GM23338 (cell line): ENCODE measurements at regions not wholly inside any gene's neighbourhood (a gene's known extent, or its start where the extent isn't known, plus 50 kb on each side); places are given as distances from the start of the nearest gene placed in this dataset.

Experiments
- ATAC-seq: fragments of 200-7000 bp; cut with Tn5 transposase; 3 replicates; pipeline ENCODE4 v1.9.1; 2020
- DNase-seq: peaks from one replicate; pipeline ENCODE4 v3.0.0-alpha.2; 2015; ENCODE audit warnings: low spot score
- H2AFZ ChIP-seq: fragments of 200-600 bp; sonication (generic); 2 replicates; pipeline ENCODE4 v1.8.0; 2016; ENCODE audit warnings: antibody characterized with exemption, mild to moderate bottlenecking, moderate library complexity
- H3F3A ChIP-seq: fragments of 200-600 bp; sonication (generic); replicated peaks from 2 replicates; pipeline ENCODE4 v1.8.0; 2017; ENCODE audit warnings: antibody characterized with exemption, mixed run types, low read depth
- H3K27ac ChIP-seq: fragments of 200-600 bp; sonication (generic); 2 replicates; pipeline ENCODE4 v1.6.1; 2016; ENCODE audit warnings: low read depth
- H3K27me3 ChIP-seq: fragments of 200-600 bp; sonication (generic); 2 replicates; pipeline ENCODE4 v1.8.0; 2016; ENCODE audit warnings: mild to moderate bottlenecking, mixed run types, moderate library complexity; ENCODE audit not compliant: insufficient read depth
- H3K36me3 ChIP-seq: fragments of 200-600 bp; sonication (generic); 2 replicates; pipeline ENCODE4 v1.8.0; 2016; ENCODE audit warnings: mild to moderate bottlenecking; ENCODE audit not compliant: insufficient read depth
- H3K4me1 ChIP-seq: fragments of 200-600 bp; sonication (generic); 2 replicates; pipeline ENCODE4 v1.8.0; 2016; ENCODE audit warnings: mild to moderate bottlenecking, moderate library complexity; ENCODE audit not compliant: insufficient read depth
- H3K4me2 ChIP-seq: fragments of 200-600 bp; sonication (generic); 2 replicates; pipeline ENCODE4 v1.7.1; 2017; ENCODE audit warnings: mixed run types
- H3K4me3 ChIP-seq: fragments of 200-600 bp; sonication (generic); 2 replicates; pipeline ENCODE4 v1.6.1; 2016; ENCODE audit warnings: mixed run types
- H3K79me2 ChIP-seq: fragments of 200-600 bp; sonication (generic); replicated peaks from 2 replicates; pipeline ENCODE4 v1.8.0; 2017; ENCODE audit warnings: mild to moderate bottlenecking; ENCODE audit not compliant: insufficient read depth
- H3K9me2 ChIP-seq: fragments of 200-600 bp; sonication (generic); 2 replicates; pipeline ENCODE4 v1.8.0; 2017; ENCODE audit not compliant: insufficient read depth
- H4K20me1 ChIP-seq: fragments of 200-600 bp; sonication (generic); replicated peaks from 2 replicates; pipeline ENCODE4 v1.8.0; 2017; ENCODE audit warnings: mild to moderate bottlenecking; ENCODE audit not compliant: insufficient read depth
- H3K27ac Mint-ChIP-seq: 2 replicates; pipeline ENCODE4 v1.8.0; 2020; ENCODE audit warnings: inconsistent platforms, mild to moderate bottlenecking, moderate library complexity, mixed read lengths
- H3K27me3 Mint-ChIP-seq: 3 replicates; pipeline ENCODE4 v1.8.0; 2022; ENCODE audit warnings: low read depth, mild to moderate bottlenecking, moderate library complexity, mixed read lengths, inconsistent platforms; ENCODE audit not compliant: insufficient read depth, poor library complexity
- H3K36me3 Mint-ChIP-seq: 3 replicates; pipeline ENCODE4 v1.8.0; 2021; ENCODE audit warnings: low read depth, mild to moderate bottlenecking, inconsistent platforms, moderate library complexity, mixed read lengths
- H3K4me1 Mint-ChIP-seq: 3 replicates; pipeline ENCODE4 v1.8.0; 2020; ENCODE audit warnings: mild to moderate bottlenecking, inconsistent platforms, mixed read lengths
- H3K4me3 Mint-ChIP-seq: 3 replicates; pipeline ENCODE4 v1.8.0; 2021; ENCODE audit warnings: moderate library complexity, mild to moderate bottlenecking, inconsistent platforms, mixed read lengths
- H3K9me3 Mint-ChIP-seq: 3 replicates; pipeline ENCODE4 v1.8.0; 2020; ENCODE audit warnings: moderate library complexity, mild to moderate bottlenecking, inconsistent platforms, mixed read lengths
- CREB1 ChIP-seq: fragments of 250-450 bp; sonication (Bioruptor Pico); IDR thresholded peaks from 2 replicates; pipeline ENCODE4 v1.5.0; 2020; ENCODE audit warnings: low read depth, mild to moderate bottlenecking, moderate library complexity
- CTCF ChIP-seq, 2 experiments: fragments of 200-600 bp in 1 of 2; sonication (generic) in 1 of 2; conservative IDR thresholded peaks; 2 replicates each; pipeline versions ENCODE4 v1.5.1 to v1.6.1; 2016 to 2017; ENCODE audit warnings: antibody characterized with exemption in 2 of 2, low read depth in 2 of 2, mild to moderate bottlenecking in 2 of 2, moderate library complexity in 1 of 2
- EZH2phosphoT487 ChIP-seq: fragments of 200-600 bp; sonication (generic); IDR thresholded peaks from one replicate; pipeline ENCODE4 v1.8.1; 2018; ENCODE audit warnings: antibody characterized with exemption; ENCODE audit not compliant: unreplicated experiment
- JUNB ChIP-seq: IDR thresholded peaks from one replicate; pipeline ENCODE4 v1.6.1; 2016; ENCODE audit warnings: antibody characterized with exemption; ENCODE audit not compliant: unreplicated experiment
- NANOG ChIP-seq: IDR thresholded peaks from 2 replicates; pipeline ENCODE4 v1.6.1; 2016; ENCODE audit warnings: antibody characterized with exemption, borderline replicate concordance
- POLR2AphosphoS5 ChIP-seq: IDR thresholded peaks from 2 replicates; pipeline ENCODE4 v1.6.1; 2016; ENCODE audit warnings: antibody characterized with exemption, low read depth
- REST ChIP-seq: IDR thresholded peaks from one replicate; pipeline ENCODE4 v1.6.1; 2018; ENCODE audit warnings: antibody characterized with exemption; ENCODE audit not compliant: unreplicated experiment
- STAT1 ChIP-seq: IDR thresholded peaks from one replicate; pipeline ENCODE4 v1.6.1; 2016; ENCODE audit warnings: antibody characterized with exemption; ENCODE audit not compliant: unreplicated experiment
- ZNF331 ChIP-seq: fragments of 250-450 bp; sonication (Bioruptor Pico); IDR thresholded peaks from 2 replicates; pipeline ENCODE4 v1.5.0; 2020; ENCODE audit warnings: low read depth, mild to moderate bottlenecking, moderate library complexity
- TF ChIP-seq, protein P1 (sequence below): fragments of 250-450 bp; sonication (Bioruptor Pico); IDR thresholded peaks from 2 replicates; pipeline ENCODE4 v1.5.0; 2020; ENCODE audit warnings: mild to moderate bottlenecking, moderate library complexity

- TF ChIP-seq NANOG (no peak), JUNB (no peak), STAT1 (no peak), CREB1 (CRISPR knock-in tag) (no peak), ZNF331 (no peak)
Measured at GRCh38 chr12:24494401-24494800, 454.5 kb downstream of the BCAT1 start (continued).

DNA sequence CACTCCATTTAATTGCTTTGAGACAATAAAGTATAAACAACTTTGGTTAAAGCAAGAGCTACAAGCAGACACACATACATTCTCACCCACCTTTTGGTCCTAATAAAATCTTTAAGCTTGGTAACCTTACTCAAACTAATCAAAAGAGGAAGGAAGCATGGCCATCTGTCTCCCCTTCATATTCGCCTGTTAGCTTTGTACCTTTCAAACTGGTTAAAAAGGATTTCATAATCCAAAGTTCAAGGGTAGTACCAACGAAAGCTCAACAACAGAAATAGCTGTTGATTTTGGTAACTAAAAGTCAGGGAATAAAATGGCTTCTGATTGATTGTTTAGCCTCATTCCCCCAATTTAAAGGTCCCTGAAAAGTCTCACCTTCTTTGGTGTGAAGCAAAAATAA is 456.9 kb downstream of the BCAT1 start:
- no peak overlapping the region for H3K4me2 ChIP-seq
- H3K27ac ChIP-seq = no peak overlapping the region
- H3K4me1 ChIP-seq = no peaks in the 10 kb centered on the region; the same call in 1 of the 2 replicates
- no peaks in the 10 kb centered on the region for H3K9me3 Mint-ChIP-seq
- no peaks in the 10 kb centered on the region for H3K9me2 ChIP-seq
- H3K36me3 ChIP-seq = no peaks in the 10 kb centered on the region
- H3K27ac Mint-ChIP-seq = no peak overlapping the region
- no peak overlapping the region for H2AFZ ChIP-seq
- H3F3A ChIP-seq = no peaks in the 10 kb centered on the region
- no peaks in the 10 kb centered on the region for H3K27me3 Mint-ChIP-seq
- no peak for ATAC-seq
- H4K20me1 ChIP-seq = no peaks in the 10 kb centered on the region
- H3K4me1 Mint-ChIP-seq = no peaks in the 10 kb centered on the region; the same call in 2 of the 3 replicates
- TF ChIP-seq STAT1 (no peak), REST (no peak), ZNF331 (no peak)
- peak; percentile 20 for DNase-seq
- H3K27me3 ChIP-seq = no peaks in the 10 kb centered on the region
- no peaks in the 10 kb centered on the region for H3K79me2 ChIP-seq
- no peak overlapping the region for H3K4me3 ChIP-seq
- no peak overlapping the region for H3K4me3 Mint-ChIP-seq
- H3K36me3 Mint-ChIP-seq = no peaks in the 10 kb centered on the region

GRCh38 chr12:24489939-24490338 is 459.0 kb downstream of the BCAT1 start:
- H3K9me2 ChIP-seq = no peaks in the 10 kb centered on the region
- H3K4me1 Mint-ChIP-seq = no peaks in the 10 kb centered on the region; the same call in 2 of the 3 replicates
- H3K27me3 Mint-ChIP-seq = no peaks in the 10 kb centered on the region
- no peaks in the 10 kb centered on the region for H3K4me1 ChIP-seq
- no peaks in the 10 kb centered on the region for H3K36me3 ChIP-seq
- no peaks in the 10 kb centered on the region for H3F3A ChIP-seq
- H2AFZ ChIP-seq = no peak overlapping the region
- H4K20me1 ChIP-seq = no peaks in the 10 kb centered on the region
- ATAC-seq (no peak), DNase-seq (no peak)
- no peak overlapping the region for H3K4me3 ChIP-seq
- no peak overlapping the region for H3K27ac ChIP-seq
- no peaks in the 10 kb centered on the region for H3K9me3 Mint-ChIP-seq
- no peak overlapping the region for H3K27ac Mint-ChIP-seq
- H3K27me3 ChIP-seq = no peaks in the 10 kb centered on the region
- no peaks in the 10 kb centered on the region for H3K79me2 ChIP-seq
- no peak overlapping the region for H3K4me2 ChIP-seq
- no peaks in the 10 kb centered on the region for H3K36me3 Mint-ChIP-seq
- H3K4me3 Mint-ChIP-seq = no peak overlapping the region
- TF ChIP-seq CTCF (conservative IDR thresholded peaks at IDR 0.05; ENCODE audit: low read depth in 2 of 2) = no peak
- TF ChIP-seq POLR2AphosphoS5 = no peak
- no peak for TF ChIP-seq JUNB
- TF ChIP-seq STAT1 = no peak
- TF ChIP-seq EZH2phosphoT487 = no peak
- TF ChIP-seq, protein P1, sequence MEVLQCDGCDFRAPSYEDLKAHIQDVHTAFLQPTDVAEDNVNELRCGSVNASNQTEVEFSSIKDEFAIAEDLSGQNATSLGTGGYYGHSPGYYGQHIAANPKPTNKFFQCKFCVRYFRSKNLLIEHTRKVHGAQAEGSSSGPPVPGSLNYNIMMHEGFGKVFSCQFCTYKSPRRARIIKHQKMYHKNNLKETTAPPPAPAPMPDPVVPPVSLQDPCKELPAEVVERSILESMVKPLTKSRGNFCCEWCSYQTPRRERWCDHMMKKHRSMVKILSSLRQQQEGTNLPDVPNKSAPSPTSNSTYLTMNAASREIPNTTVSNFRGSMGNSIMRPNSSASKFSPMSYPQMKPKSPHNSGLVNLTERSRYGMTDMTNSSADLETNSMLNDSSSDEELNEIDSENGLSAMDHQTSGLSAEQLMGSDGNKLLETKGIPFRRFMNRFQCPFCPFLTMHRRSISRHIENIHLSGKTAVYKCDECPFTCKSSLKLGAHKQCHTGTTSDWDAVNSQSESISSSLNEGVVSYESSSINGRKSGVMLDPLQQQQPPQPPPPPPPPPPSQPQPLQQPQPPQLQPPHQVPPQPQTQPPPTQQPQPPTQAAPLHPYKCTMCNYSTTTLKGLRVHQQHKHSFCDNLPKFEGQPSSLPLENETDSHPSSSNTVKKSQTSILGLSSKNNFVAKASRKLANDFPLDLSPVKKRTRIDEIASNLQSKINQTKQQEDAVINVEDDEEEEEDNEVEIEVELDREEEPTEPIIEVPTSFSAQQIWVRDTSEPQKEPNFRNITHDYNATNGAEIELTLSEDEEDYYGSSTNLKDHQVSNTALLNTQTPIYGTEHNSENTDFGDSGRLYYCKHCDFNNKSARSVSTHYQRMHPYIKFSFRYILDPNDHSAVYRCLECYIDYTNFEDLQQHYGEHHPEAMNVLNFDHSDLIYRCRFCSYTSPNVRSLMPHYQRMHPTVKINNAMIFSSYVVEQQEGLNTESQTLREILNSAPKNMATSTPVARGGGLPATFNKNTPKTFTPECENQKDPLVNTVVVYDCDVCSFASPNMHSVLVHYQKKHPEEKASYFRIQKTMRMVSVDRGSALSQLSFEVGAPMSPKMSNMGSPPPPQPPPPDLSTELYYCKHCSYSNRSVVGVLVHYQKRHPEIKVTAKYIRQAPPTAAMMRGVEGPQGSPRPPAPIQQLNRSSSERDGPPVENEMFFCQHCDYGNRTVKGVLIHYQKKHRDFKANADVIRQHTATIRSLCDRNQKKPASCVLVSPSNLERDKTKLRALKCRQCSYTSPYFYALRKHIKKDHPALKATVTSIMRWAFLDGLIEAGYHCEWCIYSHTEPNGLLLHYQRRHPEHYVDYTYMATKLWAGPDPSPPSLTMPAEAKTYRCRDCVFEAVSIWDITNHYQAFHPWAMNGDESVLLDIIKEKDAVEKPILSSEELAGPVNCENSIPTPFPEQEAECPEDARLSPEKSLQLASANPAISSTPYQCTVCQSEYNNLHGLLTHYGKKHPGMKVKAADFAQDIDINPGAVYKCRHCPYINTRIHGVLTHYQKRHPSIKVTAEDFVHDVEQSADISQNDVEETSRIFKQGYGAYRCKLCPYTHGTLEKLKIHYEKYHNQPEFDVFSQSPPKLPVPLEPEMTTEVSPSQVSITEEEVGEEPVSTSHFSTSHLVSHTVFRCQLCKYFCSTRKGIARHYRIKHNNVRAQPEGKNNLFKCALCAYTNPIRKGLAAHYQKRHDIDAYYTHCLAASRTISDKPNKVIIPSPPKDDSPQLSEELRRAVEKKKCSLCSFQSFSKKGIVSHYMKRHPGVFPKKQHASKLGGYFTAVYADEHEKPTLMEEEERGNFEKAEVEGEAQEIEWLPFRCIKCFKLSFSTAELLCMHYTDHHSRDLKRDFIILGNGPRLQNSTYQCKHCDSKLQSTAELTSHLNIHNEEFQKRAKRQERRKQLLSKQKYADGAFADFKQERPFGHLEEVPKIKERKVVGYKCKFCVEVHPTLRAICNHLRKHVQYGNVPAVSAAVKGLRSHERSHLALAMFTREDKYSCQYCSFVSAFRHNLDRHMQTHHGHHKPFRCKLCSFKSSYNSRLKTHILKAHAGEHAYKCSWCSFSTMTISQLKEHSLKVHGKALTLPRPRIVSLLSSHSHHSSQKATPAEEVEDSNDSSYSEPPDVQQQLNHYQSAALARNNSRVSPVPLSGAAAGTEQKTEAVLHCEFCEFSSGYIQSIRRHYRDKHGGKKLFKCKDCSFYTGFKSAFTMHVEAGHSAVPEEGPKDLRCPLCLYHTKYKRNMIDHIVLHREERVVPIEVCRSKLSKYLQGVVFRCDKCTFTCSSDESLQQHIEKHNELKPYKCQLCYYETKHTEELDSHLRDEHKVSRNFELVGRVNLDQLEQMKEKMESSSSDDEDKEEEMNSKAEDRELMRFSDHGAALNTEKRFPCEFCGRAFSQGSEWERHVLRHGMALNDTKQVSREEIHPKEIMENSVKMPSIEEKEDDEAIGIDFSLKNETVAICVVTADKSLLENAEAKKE = no peak
- TF ChIP-seq ZNF331 = no peak
